Fibroblast of gingiva (primary cell): ENCODE measurements at regions not wholly inside any gene's neighbourhood (a gene's known extent, or its start where the extent isn't known, plus 50 kb on each side); places are given as distances from the start of the nearest gene placed in this dataset.
A peak's percentile ranks its signal among the peaks of the same experiment; 100 is the strongest.

Experiments used
- DNase-seq: peaks from one replicate; pipeline ENCODE4 v3.0.0-alpha.2; 2011; ENCODE audit warnings: low read depth

DNA sequence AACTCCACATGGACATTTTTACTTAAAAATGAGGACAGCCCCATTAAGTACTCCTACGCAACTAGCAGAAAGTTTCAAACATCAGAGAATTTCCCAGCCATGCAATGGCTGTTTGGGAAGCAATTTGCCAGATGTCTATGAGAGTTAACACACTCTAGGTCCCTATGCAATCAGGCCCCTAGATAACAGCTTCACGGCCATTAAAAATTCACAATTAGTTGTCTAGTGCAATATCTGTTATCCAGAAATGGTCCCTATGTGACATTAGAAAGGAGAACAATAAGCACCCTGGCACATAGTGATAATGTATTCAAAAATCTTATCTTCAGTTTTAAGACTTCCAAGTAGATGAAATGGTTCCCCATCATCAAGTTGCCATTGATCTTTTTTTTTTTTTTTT lies 174.3 kb upstream of the NRSN1 start:
- DNase-seq: no peak

GRCh38 chr6:23952245-23952644 lies 173.8 kb upstream of the NRSN1 start:
- no peak for DNase-seq

- no peak for DNase-seq
Measured at GRCh38 chr6:23953976-23954375, 172.0 kb upstream of the NRSN1 start.

DNA sequence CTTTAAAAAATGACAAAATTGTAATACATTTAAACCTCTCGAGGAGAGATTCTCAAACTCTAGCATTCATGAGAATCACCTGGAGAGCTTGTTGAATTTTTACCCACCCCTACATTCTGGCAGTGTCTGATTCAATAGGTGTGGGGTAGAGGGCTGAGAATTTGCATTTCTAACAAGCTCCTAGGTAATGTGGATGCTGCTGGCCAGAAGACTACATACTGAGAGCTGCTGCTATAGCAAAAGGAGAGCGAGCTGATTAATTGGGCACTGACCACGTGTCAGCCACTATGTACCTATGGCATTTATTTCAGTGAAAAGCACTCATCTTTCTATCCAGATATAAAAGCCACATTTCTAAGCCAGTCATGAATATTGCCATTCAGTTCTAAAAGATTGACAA lies 169.0 kb upstream of the NRSN1 start:
- DNase-seq: no peak

DNA sequence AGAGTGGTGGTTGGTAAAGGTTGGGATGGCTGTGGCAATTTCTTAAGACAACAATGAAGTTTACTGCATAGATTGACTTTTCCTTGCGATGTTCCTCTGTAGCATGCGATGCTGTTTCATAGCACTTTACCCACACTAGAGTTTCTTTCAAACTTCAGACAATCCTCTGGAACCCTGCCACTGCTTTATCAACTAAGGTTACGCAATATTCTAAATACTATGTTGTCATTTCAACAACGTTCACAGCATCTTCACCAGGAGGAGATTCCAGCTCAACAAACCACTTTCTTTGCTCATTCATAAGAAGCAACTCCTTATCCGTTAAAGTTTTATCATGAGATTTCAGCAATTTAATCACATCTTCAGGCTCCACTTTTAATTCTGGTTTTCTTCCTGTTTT lies 161.2 kb upstream of the NRSN1 start:
- DNase-seq: no peak

GRCh38 chr6:23969344-23969743 lies 156.7 kb upstream of the NRSN1 start:
- no peak for DNase-seq

DNA sequence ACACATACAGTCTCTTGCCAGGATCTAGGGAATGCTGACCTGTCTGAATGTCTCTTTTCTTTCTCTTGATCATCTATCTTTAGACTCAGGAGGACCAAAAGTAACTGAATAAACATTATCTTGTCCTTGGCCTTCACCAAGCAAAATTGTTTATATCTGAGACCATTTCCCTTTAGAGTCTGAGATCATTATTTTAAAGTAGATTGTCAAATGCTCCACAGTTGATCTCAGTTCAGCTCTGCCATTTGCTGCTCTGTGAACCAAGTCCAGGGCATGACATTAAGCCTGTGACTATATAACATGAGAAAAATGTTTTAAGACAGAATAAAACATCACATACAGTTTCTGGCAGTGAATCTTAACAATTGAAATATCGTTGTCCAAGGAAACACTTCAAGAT lies 148.3 kb upstream of the NRSN1 start:
- DNase-seq: no peak

DNA sequence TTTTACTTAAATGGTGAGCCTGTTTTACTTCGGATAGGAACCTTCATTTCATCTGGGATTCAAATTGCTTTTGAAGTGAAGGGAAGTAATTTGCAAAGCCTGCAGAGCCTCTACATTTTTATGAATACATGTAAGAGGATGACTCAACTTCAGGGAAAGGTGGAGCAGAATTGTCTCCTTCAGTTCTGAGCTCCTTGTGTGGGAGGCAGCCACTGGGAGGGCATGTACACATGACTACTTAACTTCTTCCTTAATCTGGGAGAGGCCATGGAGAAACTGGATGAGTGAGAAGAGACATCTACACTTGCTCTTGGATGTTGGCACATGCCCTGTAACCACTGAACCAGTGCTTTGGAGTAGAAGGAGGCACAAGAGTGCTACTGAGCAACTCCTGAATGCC lies 145.1 kb upstream of the NRSN1 start:
- no peak for DNase-seq

DNA sequence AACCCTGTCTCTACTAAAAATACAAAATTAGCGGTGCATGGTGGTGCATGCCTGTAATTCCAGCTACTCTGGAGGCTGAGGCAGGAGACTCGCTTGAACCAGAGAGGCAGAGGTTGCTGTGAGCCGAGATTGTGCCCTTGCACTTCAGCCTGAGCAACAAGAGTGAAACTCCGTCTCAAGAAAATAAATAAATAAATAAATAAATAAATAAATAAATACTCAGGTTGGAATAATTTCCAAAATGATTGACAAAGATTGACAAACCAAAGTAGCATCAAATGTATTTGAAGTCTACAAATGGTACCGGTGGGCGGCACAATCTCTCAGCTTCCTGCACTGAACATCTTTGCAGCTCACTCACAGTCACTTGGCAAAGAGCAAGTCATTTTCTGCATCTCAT lies 144.1 kb upstream of the NRSN1 start:
- no peak for DNase-seq

GRCh38 chr6:23983735-23984134 lies 142.3 kb upstream of the NRSN1 start:
- no peak for DNase-seq

GRCh38 chr6:23985015-23985414 lies 141.0 kb upstream of the NRSN1 start:
- DNase-seq: no peak

- DNase-seq: no peak
Measured at GRCh38 chr6:23989885-23990533, 136.0 kb upstream of the NRSN1 start.

- DNase-seq: no peak
Measured at GRCh38 chr6:23994013-23994412, 132.0 kb upstream of the NRSN1 start.

- peak; percentile 9 for DNase-seq
Measured at GRCh38 chr6:24004062-24004461, 122.0 kb upstream of the NRSN1 start.

GRCh38 chr6:24004659-24005058 lies 121.4 kb upstream of the NRSN1 start:
- DNase-seq: no peak

DNA sequence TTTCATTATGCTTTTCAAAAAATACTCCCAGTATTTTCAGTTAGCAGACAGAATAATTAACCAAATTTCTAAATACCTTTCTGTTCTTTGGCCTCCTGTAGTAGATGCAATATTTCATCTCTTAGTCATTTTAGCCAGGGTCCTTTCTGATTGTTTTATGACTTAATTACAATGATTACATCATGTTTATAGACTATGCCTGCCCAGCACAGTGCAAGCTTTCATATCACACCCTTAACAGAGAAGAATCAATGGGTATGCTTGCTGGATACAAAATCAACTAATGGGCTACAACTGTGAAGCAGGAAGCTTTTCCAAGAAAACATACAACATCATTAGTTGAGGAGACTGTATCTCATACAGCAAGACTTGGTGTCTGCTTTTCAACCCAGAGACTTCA lies 119.8 kb upstream of the NRSN1 start:
- no peak for DNase-seq

DNA sequence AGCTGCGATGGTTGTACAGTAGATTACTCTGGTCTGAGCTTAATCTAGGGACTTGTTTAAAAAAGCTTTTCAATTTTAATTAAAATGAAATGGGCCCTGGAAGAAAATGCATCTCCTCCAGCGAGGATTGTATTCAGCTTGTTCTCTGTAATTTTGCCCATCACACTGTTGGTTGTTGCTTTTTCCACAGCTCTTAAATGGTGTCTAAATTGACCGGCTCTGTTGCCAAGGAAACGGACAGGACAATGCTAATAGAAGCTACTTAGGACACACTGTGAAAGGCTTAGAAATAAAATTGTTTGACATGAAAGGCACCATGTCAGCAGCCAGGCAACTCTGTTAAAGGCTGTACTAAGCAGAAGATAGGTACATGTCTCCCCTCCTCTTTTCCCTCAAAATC lies 116.7 kb upstream of the NRSN1 start:
- DNase-seq: no peak

- DNase-seq: no peak
Measured at GRCh38 chr6:24010133-24010532, 115.9 kb upstream of the NRSN1 start.

GRCh38 chr6:24016286-24016685 lies 109.7 kb upstream of the NRSN1 start:
- no peak for DNase-seq

DNA sequence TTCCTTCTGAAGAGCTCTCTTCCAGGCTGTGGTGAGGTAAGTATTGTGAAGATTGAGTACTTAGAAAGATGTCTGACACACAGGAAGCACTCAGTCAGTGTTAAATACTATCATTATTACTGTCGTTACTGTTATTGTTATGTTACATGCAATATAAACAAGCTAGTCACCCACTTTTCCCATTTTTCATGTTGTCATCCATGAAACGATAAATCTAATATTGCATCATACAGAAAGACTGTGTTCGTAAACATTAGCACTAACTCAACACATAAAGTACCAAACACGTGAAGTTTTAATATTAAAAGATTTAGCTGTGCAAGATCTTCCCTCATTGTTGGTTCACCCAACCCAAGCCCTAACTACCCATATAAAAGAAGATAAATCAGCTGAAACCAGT lies 109.2 kb upstream of the NRSN1 start:
- no peak for DNase-seq

DNA sequence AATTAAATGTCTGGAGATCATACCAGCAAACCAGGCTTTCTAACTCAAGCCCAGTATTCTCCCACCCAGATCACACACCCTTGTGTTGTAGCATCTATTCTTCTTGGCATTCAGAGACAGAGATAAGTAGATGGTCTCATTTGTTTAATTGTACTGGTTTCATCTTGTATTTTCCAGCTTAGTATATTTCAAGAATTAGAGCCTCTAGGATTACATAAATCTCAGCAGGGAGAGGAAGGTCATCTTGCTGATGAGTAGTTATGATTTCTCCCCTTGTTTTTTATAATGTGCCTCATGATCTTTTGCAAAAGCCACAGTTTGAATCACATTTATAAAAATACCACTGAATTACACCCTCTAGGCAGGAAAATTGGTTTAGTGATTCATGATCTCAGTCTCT lies 106.6 kb upstream of the NRSN1 start:
- no peak for DNase-seq

- no peak for DNase-seq
Measured at GRCh38 chr6:24019830-24020229, 106.2 kb upstream of the NRSN1 start.

- no peak for DNase-seq
Measured at GRCh38 chr6:24026050-24026449, 100.0 kb upstream of the NRSN1 start.

- DNase-seq: no peak
Measured at GRCh38 chr6:24031496-24031895, 94.5 kb upstream of the NRSN1 start.
